ENCODE measurements at regions not wholly inside any gene's neighbourhood (a gene's known extent, or its start where the extent isn't known, plus 50 kb on each side); places are given as distances from the start of the nearest gene placed in this dataset.
"Not testable (repeated sequence)": the region's sequence is repeated elsewhere in the genome, so short reads cannot be mapped to it uniquely, and the experiment has no call there.

DNA sequence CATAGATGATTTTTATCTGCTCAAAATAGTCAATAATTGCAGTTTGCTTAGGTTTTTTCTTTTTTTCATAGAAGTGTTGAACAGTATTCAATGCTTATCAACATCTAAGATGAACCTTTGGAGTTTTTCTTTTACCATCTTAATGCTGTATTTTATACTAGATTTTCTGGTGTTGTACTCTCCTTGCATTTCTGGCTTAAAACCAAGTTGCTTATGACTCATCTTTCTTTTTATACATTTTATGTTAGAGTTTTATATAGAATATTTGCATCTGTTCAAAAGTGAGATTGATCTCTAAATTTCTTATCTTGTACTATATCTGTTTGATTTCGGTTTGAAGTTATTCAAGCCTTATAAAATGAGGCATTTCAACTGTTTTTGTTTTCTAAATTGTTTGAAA is 232.5 kb downstream of the RFPL4B start:
- DNase-seq (ENCODE audit: low read depth), result no peak

DNA sequence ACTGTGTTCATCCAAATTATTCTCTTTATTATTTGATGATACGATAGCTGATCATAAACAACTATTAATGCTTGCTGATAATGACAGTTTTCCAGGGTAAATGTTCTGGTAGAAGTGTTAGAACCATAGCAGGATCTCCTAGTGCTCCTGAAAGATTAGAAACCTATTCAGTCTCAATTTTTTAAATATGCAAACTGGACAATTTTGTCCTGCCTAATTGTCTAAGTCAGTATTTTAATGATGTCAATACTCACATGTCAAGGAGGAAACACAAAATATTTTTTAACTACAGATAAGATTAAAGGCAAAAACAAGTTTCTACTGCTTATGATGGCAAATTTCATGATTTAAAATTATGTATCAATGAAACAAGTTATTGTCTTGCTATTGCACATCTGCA is 233.9 kb downstream of the RFPL4B start:
- no peak for DNase-seq (ENCODE audit: low read depth)

DNA sequence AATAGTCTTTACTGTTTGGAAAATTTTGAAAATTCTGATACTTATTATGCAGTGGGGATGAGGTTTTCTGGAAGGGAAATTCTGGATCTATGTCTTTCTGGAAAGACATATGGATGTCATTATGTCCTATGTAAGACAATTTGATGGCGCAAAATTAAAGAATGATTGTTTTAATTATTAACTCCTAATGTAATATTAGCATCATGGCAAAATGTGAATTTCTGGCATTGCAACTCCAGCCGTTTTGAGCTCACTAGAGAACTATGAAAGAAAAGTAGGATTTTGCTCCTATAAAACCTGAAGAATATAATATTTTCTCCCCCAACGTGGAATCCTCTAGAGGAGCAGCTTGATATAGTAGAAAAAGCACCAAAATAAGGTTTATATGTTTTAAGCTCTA is 243.2 kb downstream of the RFPL4B start:
- DNase-seq (ENCODE audit: low read depth), result no peak

DNA sequence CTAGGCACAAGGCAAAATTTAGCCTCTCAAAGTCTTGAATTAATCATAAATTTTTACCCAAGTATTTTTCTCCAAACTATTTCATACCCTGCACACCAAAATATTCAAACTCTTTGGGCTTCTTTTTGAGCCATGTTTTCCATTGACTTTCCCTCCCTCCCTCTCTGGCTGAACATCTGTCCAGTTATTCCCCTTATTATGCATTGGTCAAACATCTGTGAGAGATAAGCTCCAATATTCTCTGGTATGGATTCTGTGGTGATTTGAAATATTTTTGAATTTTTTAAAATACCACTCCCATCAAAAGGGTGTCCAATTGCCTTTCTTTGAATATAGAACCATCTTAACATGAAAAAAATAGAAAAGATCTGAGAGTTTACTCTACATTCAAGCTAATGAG is 244.2 kb downstream of the RFPL4B start:
- no peak for DNase-seq (ENCODE audit: low read depth)

GRCh38 chr6:112592159-112592558 is 245.0 kb downstream of the RFPL4B start:
- DNase-seq (ENCODE audit: low read depth), result no peak

- DNase-seq (ENCODE audit: low read depth), result no peak
Observed at GRCh38 chr6:112594886-112595594, 247.9 kb downstream of the RFPL4B start.

DNA sequence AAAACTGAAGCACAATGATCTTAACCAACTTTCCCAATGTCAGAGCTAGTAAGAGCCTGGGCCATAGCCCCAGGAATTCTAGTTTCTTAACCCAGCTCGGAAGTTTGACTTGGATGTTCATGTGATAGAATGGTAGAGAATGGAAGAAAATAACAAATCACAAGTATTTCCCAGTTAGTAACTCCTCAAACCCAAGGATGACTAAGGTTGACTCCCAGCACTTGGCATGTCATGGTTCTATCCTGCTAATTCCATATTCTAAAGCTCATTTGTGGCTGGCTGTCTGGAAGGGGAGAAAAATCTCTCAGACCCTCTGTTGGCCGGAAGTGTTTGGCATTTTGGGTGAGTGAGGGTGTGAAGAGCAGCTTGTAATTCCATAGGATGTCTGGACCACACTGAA is 248.7 kb downstream of the RFPL4B start:
- DNase-seq (ENCODE audit: low read depth), result no peak

- no peak for DNase-seq (ENCODE audit: low read depth)
Observed at GRCh38 chr6:112597176-112597575, 250.0 kb downstream of the RFPL4B start.

- no peak for DNase-seq (ENCODE audit: low read depth)
Observed at GRCh38 chr6:112600168-112600567, 253.0 kb downstream of the RFPL4B start.

DNA sequence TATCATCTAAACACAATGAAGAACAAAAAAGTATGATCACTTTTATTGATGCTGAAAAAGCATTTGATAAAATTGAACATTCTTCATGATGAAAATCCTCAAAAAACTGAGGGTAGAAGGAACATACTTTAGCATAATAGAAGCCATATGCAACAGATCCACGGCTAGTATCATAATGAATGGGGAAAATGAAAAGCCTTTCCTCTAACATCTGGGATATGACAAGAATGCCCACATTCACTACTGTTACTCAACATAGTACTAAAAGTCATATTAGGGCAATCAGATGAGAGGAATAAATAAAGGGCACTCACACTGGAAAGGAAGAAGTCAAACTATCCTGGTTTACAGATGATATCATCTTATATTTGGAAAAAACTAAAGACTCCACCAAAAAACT is 256.6 kb downstream of the RFPL4B start:
- no peak for DNase-seq (ENCODE audit: low read depth)

DNA sequence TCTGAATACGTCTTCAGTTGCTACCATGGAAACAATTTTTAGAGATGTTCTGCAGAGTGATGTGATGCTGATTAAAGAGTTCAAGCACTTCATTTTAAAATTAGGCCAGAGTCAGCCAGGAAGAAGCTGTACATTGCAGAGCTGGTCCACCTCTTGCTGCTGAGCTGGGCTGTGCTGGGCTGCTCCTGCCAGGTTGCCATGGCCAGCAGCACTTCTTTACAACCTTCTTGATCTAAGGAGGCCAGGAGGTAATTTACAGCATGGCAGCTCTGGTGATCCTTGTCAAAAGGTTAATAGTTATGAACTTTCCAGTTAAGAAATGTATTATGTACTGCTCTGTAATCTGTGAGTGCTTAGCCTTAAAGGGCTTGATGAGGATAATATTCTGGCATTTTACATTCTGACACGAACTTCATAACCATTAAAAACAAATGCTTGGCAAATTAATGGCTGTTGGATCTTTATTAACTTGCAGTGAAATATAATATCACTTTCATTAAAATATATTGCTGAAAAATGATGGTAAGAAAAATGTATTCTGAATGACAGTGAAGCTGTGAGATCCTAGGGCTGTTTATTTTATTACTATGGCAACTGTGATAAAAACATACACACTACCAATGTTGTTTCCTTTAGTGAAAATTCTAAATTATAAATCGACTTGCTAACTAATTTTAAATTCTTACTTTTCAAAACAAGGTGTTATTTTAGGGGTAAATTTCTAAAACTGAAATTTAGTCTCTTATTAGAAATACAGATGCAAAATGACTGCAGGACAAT is 259.7 kb downstream of the RFPL4B start:
- DNase-seq (ENCODE audit: low read depth), result no peak

DNA sequence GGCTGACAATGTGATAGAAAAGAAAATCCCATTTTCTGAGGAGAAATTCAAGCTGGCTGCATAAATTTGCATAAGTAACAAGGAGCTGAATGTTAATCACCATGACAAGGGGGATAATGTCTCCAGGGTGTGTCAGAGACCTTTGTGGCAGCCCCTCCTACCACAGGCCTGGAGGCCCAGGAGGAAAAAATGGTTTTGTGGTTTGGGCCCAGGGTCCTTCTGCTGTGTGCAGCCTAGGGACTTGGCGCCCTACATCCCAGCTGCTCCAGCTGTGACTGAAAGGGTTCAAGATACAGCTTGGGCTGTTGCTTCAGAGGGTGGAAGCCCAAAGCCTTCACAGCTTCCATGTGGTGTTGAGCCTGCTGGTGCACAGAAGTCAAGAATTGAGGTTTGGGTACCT is 261.8 kb downstream of the RFPL4B start:
- DNase-seq (ENCODE audit: low read depth), result not testable (repeated sequence)

GRCh38 chr6:112613410-112613809 is 266.3 kb downstream of the RFPL4B start:
- no peak for DNase-seq (ENCODE audit: low read depth)

- DNase-seq (ENCODE audit: low read depth), result no peak
Observed at GRCh38 chr6:112618849-112619248, 271.7 kb downstream of the RFPL4B start.

DNA sequence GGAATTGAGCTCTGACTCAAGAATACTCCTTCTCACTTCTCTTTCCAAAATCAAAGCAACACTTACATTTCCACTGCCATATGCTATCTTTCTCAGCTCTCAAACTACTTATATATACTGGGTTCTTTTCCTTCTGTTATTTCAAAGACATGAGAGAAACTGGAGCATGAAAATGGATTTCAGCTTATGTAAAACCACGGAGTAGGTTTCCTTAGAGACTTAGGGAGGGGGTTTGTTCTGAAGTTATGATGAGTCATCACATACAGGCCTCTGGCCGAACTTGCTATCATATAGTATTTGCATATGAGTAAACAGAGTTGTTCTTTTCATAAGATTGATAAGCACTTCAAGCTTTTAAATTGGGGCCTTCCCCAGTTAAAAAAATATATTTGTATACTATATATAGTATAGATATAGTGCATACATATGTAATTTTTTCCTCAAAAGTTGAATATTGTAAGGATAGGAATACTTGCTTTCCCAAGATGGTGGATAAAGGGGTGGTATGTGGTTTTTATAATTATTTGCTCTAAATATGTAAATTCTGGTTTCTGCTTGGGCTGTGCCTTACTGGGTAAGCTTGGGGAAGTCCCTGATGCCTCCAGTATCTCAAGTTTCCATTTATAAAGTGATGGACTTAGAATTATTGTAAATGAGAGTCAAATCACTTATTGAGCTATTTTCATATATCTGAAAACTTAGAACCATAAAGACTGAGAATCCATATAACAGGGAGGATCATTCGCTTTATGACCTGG is 273.9 kb downstream of the RFPL4B start:
- DNase-seq (ENCODE audit: low read depth), result no peak

GRCh38 chr6:112622036-112622435 is 274.9 kb downstream of the RFPL4B start:
- DNase-seq (ENCODE audit: low read depth), result no peak

GRCh38 chr6:112626468-112627082 is 279.4 kb downstream of the RFPL4B start:
- no peak for DNase-seq (ENCODE audit: low read depth)

- no peak for DNase-seq (ENCODE audit: low read depth)
Observed at GRCh38 chr6:112634376-112634775, 287.2 kb downstream of the RFPL4B start.

GRCh38 chr6:112636650-112637262 is 289.6 kb downstream of the RFPL4B start:
- no peak for DNase-seq (ENCODE audit: low read depth)

DNA sequence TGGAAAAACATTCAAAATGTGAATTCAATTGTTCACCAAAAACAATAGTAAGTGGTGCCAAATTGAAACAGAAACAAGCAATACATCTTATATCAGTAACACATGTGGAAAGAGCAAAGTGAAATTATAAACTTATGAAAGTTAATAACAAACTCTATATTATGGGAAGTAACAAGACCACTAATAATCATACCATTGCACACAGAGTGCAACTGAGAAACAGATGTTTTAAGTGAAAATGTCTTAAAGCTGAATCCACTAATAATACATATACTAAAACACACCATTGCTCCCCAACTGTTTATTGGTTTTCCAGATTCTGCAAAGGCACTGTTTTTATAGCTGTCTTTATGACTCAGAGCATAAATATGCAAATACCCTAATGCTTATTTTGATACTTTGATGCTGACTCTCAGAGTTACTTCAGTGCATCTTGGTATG is 292.3 kb downstream of the RFPL4B start:
- peak; percentile 75 for DNase-seq (ENCODE audit: low read depth)

- DNase-seq (ENCODE audit: low read depth), result peak; percentile 65
Observed at GRCh38 chr6:112640891-112641290, 293.8 kb downstream of the RFPL4B start.

- no peak for DNase-seq (ENCODE audit: low read depth)
Observed at GRCh38 chr6:112649853-112650252, 302.7 kb downstream of the RFPL4B start.

Data from HS-5 (cell line).